KMS-11 (cell line): ENCODE measurements at regions not wholly inside any gene's neighbourhood (a gene's known extent, or its start where the extent isn't known, plus 50 kb on each side); places are given as distances from the start of the nearest gene placed in this dataset.

Experiments
- H2AFZ ChIP-seq: fragments of 200-600 bp; sonication (generic); 2 replicates; pipeline ENCODE4 v1.6.1; 2016; ENCODE audit warnings: antibody characterized with exemption, mixed run types, low read depth
- H3K27ac ChIP-seq: fragments of 200-600 bp; sonication (generic); 2 replicates; pipeline ENCODE4 v1.6.1; 2016; ENCODE audit warnings: mild to moderate bottlenecking, mixed run types
- H3K27me3 ChIP-seq: fragments of 200-600 bp; sonication (generic); 2 replicates; pipeline ENCODE4 v1.6.1; 2017; ENCODE audit warnings: mild to moderate bottlenecking, low read depth, mixed run types, moderate library complexity; ENCODE audit not compliant: insufficient read depth
- H3K36me3 ChIP-seq: fragments of 200-600 bp; sonication (generic); 2 replicates; pipeline ENCODE4 v1.6.1; 2017; ENCODE audit warnings: mild to moderate bottlenecking, mixed run types; ENCODE audit not compliant: insufficient read depth
- H3K4me1 ChIP-seq: fragments of 200-600 bp; sonication (generic); 2 replicates; pipeline ENCODE4 v1.6.1; 2016; ENCODE audit warnings: mild to moderate bottlenecking, low read depth, mixed run types; ENCODE audit not compliant: poor library complexity, severe bottlenecking
- H3K4me2 ChIP-seq: fragments of 200-600 bp; sonication (generic); 2 replicates; pipeline ENCODE4 v1.7.0; 2016; ENCODE audit warnings: mild to moderate bottlenecking, mixed run types
- H3K4me3 ChIP-seq: fragments of 200-600 bp; sonication (generic); IDR thresholded peaks from 2 replicates; pipeline ENCODE4 v1.6.1; 2017; ENCODE audit warnings: low read depth, low read length, mixed read lengths; ENCODE audit not compliant: insufficient read depth
- H3K79me2 ChIP-seq: fragments of 200-600 bp; sonication (generic); 2 replicates; pipeline ENCODE4 v1.6.1; 2016; ENCODE audit warnings: low read depth, mixed run types; ENCODE audit not compliant: insufficient read depth
- H3K9ac ChIP-seq: fragments of 200-600 bp; sonication (generic); 2 replicates; pipeline ENCODE4 v1.6.1; 2016; ENCODE audit warnings: mild to moderate bottlenecking, mixed run types
- H4K20me1 ChIP-seq: fragments of 200-600 bp; sonication (generic); 2 replicates; pipeline ENCODE4 v1.6.1; 2016; ENCODE audit warnings: mild to moderate bottlenecking, mixed run types; ENCODE audit not compliant: insufficient read depth
- TF ChIP-seq, protein P1 (sequence below): fragments of 200-600 bp; sonication (generic); conservative IDR thresholded peaks from 2 replicates; pipeline ENCODE4 v1.6.1; 2017; ENCODE audit warnings: low read depth, mild to moderate bottlenecking, antibody characterized with exemption, low read length, moderate library complexity, mixed read lengths

DNA sequence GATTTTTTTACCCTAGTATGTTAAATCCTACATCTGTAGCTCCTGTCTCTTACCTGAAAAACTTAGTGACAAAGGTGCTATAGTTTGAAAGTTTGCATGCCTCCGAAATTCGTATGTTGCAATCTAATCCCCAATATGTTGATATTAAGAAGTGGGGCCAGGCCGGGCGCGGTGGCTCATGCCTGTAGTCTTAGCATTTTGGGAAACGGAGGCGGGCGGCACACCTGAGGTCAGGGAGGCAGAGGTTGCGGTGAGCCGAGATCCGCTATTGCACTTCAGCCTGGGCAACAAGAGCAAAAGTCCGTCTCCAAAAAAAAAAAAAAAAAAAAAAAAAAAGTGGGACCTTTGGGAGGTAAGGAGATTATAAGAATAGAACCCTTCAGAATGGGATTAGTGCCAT lies 471.3 kb upstream of the TECRL start:
- no peaks in the 10 kb centered on the region for H3K27me3 ChIP-seq
- no peak overlapping the region for H3K9ac ChIP-seq
- TF ChIP-seq, protein P1, sequence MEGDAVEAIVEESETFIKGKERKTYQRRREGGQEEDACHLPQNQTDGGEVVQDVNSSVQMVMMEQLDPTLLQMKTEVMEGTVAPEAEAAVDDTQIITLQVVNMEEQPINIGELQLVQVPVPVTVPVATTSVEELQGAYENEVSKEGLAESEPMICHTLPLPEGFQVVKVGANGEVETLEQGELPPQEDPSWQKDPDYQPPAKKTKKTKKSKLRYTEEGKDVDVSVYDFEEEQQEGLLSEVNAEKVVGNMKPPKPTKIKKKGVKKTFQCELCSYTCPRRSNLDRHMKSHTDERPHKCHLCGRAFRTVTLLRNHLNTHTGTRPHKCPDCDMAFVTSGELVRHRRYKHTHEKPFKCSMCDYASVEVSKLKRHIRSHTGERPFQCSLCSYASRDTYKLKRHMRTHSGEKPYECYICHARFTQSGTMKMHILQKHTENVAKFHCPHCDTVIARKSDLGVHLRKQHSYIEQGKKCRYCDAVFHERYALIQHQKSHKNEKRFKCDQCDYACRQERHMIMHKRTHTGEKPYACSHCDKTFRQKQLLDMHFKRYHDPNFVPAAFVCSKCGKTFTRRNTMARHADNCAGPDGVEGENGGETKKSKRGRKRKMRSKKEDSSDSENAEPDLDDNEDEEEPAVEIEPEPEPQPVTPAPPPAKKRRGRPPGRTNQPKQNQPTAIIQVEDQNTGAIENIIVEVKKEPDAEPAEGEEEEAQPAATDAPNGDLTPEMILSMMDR = no peak
- H4K20me1 ChIP-seq = no peaks in the 10 kb centered on the region
- no peaks in the 10 kb centered on the region for H3K36me3 ChIP-seq
- H3K79me2 ChIP-seq = no peaks in the 10 kb centered on the region
- peak overlapping the region; percentile 56; the same call in 1 of the 2 replicates for H3K4me2 ChIP-seq
- H3K27ac ChIP-seq = peak overlapping the region; percentile 92
- H2AFZ ChIP-seq = peak overlapping the region; percentile 53
- H3K4me3 ChIP-seq = no peak overlapping the region
- H3K4me1 ChIP-seq = peaks cover 69% of the 10 kb centered on the region

DNA sequence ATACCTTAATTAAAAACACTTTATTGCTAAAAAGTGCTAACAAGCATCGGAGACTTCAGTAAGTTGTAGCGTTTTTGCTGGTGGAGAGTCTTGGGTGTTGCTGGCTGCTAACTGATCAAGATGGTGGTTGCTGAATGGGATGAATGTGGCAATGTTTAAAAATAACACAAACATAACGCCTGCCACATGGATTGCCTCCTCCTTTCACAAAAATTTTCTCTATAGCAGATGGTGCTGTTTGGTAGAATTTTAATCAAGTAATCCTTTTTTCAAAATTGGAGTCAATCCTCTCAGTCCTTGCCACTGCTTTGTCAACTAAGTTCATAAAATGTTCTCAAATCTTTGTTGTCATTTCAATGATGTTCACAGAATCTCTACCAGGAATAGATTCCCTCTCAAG lies 466.8 kb upstream of the TECRL start:
- H3K36me3 ChIP-seq = no peaks in the 10 kb centered on the region
- no peak overlapping the region for H3K9ac ChIP-seq
- H3K79me2 ChIP-seq = no peaks in the 10 kb centered on the region
- H3K4me2 ChIP-seq = no peak overlapping the region
- H3K27me3 ChIP-seq = no peaks in the 10 kb centered on the region
- no peaks in the 10 kb centered on the region for H4K20me1 ChIP-seq
- TF ChIP-seq, protein P1 = no peak
- H3K4me1 ChIP-seq = peaks cover 32% of the 10 kb centered on the region
- no peak overlapping the region for H2AFZ ChIP-seq
- no peak overlapping the region for H3K27ac ChIP-seq
- no peak overlapping the region for H3K4me3 ChIP-seq

DNA sequence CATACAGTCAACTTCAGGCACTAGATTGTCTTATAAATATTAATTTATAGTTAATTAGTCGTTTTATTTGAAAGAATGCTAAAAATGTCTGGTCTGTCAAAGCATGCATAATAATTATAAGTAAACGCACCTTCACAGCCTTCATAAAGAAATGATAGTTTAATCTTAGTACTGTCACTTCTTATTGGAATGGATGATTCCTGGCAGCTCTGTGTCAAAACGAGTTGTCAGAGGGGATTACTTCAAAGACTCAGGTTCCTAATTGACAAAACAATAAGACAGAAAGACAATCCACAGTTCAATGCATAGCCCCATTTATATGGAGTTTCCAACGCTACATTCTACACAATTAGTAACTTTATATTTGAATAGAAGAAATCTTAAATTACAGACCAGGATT lies 461.3 kb upstream of the TECRL start:
- no peaks in the 10 kb centered on the region for H3K27me3 ChIP-seq
- no peaks in the 10 kb centered on the region for H3K79me2 ChIP-seq
- H3K9ac ChIP-seq = no peak overlapping the region
- no peak overlapping the region for H3K4me3 ChIP-seq
- H3K4me2 ChIP-seq = no peak overlapping the region
- H3K27ac ChIP-seq = no peak overlapping the region
- no peaks in the 10 kb centered on the region for H3K36me3 ChIP-seq
- no peaks in the 10 kb centered on the region for H3K4me1 ChIP-seq
- TF ChIP-seq, protein P1 = no peak
- no peaks in the 10 kb centered on the region for H4K20me1 ChIP-seq
- H2AFZ ChIP-seq = no peak overlapping the region

DNA sequence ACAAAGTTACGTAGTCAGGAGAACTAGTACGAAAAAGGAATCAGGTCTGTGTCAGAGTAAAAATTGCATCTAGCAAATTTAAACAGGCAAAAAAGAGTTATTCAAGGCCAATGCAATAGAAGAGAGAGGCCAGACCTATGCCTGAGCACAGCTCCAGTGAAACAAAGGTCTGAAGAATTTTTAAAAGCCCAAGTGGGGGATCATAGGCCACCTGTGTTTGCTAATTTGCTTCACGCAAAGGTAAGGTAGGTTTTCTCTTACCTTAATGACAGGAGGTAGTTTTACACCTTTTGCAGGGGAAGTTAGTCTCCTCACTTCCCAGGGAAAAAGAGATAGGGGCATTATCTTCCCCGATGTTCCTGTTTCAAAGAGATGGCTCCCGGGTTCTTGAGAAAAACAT lies 448.6 kb upstream of the TECRL start:
- Histone ChIP-seq H3K4me2 (no peak overlapping the region), H3K79me2 (no peaks in the 10 kb centered on the region), H3K4me1 (no peaks in the 10 kb centered on the region), H4K20me1 (no peaks in the 10 kb centered on the region), H3K36me3 (no peaks in the 10 kb centered on the region), H3K27ac (no peak overlapping the region), H3K27me3 (no peaks in the 10 kb centered on the region), H3K9ac (no peak overlapping the region), H3K4me3 (no peak overlapping the region), H2AFZ (no peak overlapping the region)
- TF ChIP-seq, protein P1 = no peak
